AG08395 (cell line): ENCODE measurements at regions not wholly inside any gene's neighbourhood (a gene's known extent, or its start where the extent isn't known, plus 50 kb on each side); places are given as distances from the start of the nearest gene placed in this dataset.
"Not testable (repeated sequence)": the region's sequence is repeated elsewhere in the genome, so short reads cannot be mapped to it uniquely, and the experiment has no call there.

Experiments used
- DNase-seq: peaks from one replicate; pipeline ENCODE4 v3.0.0; 2012; ENCODE audit warnings: mixed read lengths, low spot score

GRCh38 chr5:124512236-124512635 is 234.2 kb downstream of the ZNF608 start:
- DNase-seq, result peak; percentile 28

- DNase-seq, result no peak
These were observed 234.6 kb downstream of the ZNF608 start for GRCh38 chr5:124511791-124512190.

- DNase-seq, result no peak
These were observed 238.8 kb downstream of the ZNF608 start for GRCh38 chr5:124507688-124508087.

GRCh38 chr5:124504081-124504916 is 242.1 kb downstream of the ZNF608 start:
- no peak for DNase-seq

GRCh38 chr5:124502551-124502950 is 243.9 kb downstream of the ZNF608 start:
- DNase-seq, result no peak

GRCh38 chr5:124499818-124500217 is 246.6 kb downstream of the ZNF608 start:
- DNase-seq, result not testable (repeated sequence)

GRCh38 chr5:124496968-124497367 is 249.5 kb downstream of the ZNF608 start:
- not testable (repeated sequence) for DNase-seq

- no peak for DNase-seq
These were observed 251.8 kb downstream of the ZNF608 start for GRCh38 chr5:124494540-124495116.

- DNase-seq, result no peak
These were observed 253.8 kb downstream of the ZNF608 start for GRCh38 chr5:124492444-124493224.

- not testable (repeated sequence) for DNase-seq
These were observed 256.1 kb downstream of the ZNF608 start for GRCh38 chr5:124490315-124490714.

GRCh38 chr5:124481419-124481818 is 265.0 kb downstream of the ZNF608 start:
- no peak for DNase-seq

- no peak for DNase-seq
These were observed 265.5 kb downstream of the ZNF608 start for GRCh38 chr5:124480964-124481363.

GRCh38 chr5:124480022-124480421 is 266.4 kb downstream of the ZNF608 start:
- DNase-seq, result no peak

- DNase-seq, result no peak
These were observed 268.2 kb downstream of the ZNF608 start for GRCh38 chr5:124478264-124478663.

GRCh38 chr5:124477577-124477976 is 268.9 kb downstream of the ZNF608 start:
- DNase-seq, result no peak

GRCh38 chr5:124477062-124477461 is 269.4 kb downstream of the ZNF608 start:
- DNase-seq, result no peak

GRCh38 chr5:124474528-124475215 is 271.8 kb downstream of the ZNF608 start:
- no peak for DNase-seq

GRCh38 chr5:124468671-124469411 is 277.6 kb downstream of the ZNF608 start:
- no peak for DNase-seq

GRCh38 chr5:124467745-124468144 is 278.7 kb downstream of the ZNF608 start:
- DNase-seq, result no peak

GRCh38 chr5:124466011-124466410 is 280.4 kb downstream of the ZNF608 start:
- DNase-seq, result no peak

- no peak for DNase-seq
These were observed 282.6 kb downstream of the ZNF608 start for GRCh38 chr5:124463851-124464250.
